ENCODE measurements at regions not wholly inside any gene's neighbourhood (a gene's known extent, or its start where the extent isn't known, plus 50 kb on each side); places are given as distances from the start of the nearest gene placed in this dataset.
"Not testable (repeated sequence)": the region's sequence is repeated elsewhere in the genome, so short reads cannot be mapped to it uniquely, and the experiment has no call there.

DNA sequence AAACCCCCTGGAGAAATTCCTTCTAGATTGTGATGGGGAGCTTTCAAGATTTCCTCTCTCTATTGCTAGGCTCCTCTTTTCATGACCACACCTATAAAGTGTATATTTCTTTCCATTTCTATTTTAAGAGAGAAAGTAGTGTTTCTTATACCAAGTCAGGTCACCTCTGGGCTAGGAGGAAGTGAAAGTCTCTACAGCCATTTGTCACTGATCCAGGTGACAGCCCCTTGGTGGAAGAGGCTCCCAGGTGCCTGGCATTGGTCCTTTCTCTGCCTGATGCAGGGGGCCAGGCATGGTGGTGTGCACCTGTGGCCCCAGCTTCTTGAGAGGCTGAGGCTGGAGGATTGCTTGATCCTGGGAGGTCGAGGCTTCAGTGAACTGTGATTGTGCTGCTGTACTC, 64.7 kb downstream of the DHCR7 start:
- DNase-seq, result no peak

- DNase-seq, result no peak
Observed at GRCh38 chr11:71381781-71382505, 66.2 kb downstream of the DHCR7 start.

GRCh38 chr11:71379701-71380100, 68.5 kb downstream of the DHCR7 start:
- no peak for DNase-seq

- DNase-seq, result no peak
Observed at GRCh38 chr11:71373791-71374454, 74.3 kb downstream of the DHCR7 start.

GRCh38 chr11:71372693-71373657, 75.2 kb downstream of the DHCR7 start:
- DNase-seq, result peak in 1 of 2 experiments; percentile 24

DNA sequence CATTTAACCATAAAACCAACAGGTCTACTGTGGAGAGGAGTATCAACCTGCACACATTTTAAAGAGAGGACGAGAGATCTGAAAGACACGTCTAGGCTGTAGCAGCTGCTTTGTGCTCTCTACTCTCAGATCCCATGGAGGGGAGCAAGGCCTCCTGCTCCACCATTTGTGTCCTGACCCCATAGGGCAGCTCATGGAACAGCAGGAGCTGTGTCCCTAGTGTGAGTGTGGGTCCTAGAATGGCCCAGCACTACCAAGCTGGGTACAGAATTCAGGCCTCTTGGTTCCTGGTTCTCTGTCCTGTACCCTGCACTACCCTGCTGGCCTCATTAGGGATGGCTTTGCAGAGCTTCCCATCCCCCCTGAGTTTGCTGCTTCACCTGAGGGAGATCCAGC, 76.5 kb downstream of the DHCR7 start:
- no peak for DNase-seq

DNA sequence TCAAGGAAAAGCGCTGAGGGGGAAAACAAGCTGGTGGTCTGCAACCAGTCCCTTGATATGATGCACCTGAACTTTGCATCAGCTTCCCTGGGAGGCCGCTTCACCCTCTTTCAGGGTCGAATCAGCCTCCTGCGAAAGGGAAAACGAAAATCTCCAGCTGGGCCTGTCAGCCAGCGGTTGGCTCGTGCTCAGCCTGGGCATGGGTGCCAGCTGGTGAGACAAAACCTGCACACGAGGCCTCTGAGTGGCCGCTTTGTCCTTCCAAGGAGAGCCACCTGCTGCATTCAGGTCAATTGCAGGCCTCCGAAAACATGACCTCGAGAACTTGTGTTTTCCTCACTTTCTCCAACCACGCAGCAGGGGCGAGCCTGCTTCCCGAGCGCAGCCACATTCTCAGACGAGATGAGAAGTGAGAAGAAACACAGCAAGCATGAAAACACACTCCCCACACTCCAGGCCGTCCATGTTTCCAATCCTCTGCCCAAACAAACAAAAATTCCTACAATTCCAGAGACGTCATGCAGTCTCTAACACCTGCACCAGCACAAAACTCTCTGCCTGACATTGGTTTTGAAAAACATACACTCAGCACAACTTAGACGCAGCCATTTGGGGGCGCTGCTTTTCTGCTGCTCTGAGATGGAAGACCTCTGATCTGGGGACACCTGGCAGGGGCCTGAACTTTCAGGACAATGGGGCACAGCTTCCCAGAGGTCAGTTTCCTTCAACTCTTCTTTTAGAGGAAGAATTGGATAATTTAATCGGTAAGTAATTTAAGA, 77.1 kb downstream of the DHCR7 start:
- no peak for DNase-seq

- no peak for DNase-seq
Observed at GRCh38 chr11:71370020-71370747, 78.0 kb downstream of the DHCR7 start.

GRCh38 chr11:71369411-71369810, 78.8 kb downstream of the DHCR7 start:
- no peak for DNase-seq

DNA sequence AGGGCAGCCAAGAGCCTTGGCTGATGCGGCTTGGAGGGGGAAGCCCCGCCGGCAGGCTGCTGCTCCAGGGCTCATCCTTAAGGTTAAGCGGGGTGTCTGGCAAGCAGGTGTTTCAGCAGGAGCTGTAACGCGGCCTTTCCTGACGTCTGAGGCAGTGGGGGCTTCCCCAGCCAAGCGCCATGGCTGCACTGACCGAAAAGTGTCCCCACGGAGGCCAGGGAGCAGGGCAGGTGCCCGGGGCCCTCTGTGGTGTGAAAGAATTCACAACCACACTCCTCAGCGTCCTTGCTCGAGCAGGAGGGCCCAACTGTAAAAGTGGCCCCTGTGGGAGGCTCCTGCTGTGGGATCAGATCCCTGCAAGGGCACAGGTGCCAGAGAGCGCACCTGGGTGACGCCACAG, 79.2 kb downstream of the DHCR7 start:
- DNase-seq, result no peak

DNA sequence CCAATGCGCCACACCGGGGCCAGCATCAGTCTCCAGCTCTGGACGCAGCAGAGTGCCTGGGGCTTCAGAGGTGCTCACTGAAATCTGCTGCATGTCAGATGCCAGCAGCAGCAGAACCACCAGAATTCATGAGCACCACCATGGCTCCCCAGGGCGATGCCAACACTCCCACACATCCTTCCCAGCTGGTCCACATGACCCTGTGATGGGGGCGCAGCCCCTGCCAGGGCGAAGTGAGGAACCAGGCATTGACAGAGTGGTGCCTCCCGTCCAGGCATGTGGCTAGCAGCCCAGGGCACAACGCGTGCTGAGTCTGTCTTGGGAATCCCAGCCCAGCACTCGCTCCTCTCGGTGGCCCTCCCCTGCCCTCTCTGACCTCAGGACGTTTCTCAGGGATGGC, 80.4 kb downstream of the DHCR7 start:
- DNase-seq, result no peak

DNA sequence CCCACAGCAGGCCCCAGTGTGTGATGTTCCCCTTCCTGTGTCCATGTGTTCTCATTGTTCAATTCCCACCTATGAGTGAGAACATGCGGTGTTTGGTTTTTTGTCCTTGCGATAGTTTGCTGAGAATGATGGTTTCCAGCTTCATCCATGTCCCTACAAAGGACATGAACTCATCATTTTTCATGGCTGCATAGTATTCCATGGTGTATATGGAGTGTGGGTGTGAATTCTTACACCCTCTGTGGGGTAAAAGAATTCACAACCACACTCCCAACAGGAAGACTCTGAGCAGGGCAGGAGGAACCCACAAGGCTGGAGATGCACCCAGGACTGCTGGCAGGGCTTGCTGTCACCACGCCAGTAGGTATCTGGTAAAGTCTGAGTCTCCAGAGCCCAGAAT, 80.9 kb downstream of the DHCR7 start:
- not testable (repeated sequence) for DNase-seq

DNA sequence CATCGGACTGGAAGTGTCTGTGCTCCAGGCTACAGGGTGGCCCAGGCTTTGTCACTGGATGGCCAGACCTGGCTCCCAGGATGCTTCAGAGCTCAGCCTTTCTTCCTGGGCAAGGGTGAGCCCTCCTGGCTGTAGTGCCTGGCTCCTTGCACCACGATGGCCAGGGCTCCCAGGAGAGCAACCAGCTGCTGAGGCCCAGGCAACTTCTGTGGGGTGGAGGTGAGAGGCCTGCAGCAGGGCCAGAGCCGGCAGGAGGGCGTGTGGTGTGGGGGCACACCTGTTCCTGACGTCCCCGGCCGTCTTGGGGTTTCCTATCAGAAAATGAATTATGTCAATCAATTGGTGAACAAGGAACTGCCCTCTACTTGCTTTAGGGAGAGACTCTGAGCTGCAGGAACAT, 82.1 kb downstream of the DHCR7 start:
- no peak for DNase-seq

DNA sequence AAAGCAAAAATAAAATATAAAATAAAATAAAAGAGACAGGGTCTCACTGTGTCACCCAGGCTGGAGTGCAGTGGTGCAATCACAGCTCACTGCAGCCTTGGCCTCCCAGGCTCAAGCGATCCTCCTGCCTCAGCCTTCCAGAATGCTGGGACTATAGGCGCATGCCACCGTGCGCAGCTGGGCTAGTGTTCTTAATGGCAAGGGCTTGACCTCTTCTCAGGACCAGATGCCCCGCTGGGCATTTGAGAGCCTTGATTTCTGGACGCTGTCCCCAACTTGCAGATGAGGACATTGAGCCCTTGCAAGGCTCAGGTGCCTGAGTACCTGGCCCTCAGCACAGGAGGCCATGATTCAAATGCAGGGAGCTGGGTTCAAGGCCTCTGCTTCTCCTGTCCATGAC, 82.6 kb downstream of the DHCR7 start:
- no peak for DNase-seq

DNA sequence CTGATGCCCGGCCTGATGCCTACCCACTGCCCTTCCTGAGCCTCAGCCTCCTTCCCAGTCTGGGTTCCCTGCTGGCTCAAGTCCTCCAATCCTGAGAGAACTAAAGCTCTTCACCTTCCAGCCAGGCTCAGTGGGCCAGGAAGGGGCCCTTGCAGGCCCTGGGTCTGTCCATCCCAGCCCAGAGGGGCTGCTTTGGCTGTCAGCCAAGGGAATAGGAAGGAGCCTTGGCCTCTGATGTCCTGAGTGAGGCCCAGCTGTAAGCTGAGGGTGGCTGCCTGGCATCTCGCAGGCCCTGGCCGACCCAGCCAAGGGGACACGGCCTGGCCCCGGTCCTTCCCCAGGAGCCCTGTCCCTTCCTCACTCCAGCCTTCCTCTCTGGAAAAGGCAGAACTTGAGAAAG, 83.4 kb downstream of the DHCR7 start:
- no peak for DNase-seq

GRCh38 chr11:71364176-71364671, 84.0 kb downstream of the DHCR7 start:
- peak; percentile 17 to 24 for DNase-seq

- no peak for DNase-seq
Observed at GRCh38 chr11:71363721-71364120, 84.5 kb downstream of the DHCR7 start.

DNA sequence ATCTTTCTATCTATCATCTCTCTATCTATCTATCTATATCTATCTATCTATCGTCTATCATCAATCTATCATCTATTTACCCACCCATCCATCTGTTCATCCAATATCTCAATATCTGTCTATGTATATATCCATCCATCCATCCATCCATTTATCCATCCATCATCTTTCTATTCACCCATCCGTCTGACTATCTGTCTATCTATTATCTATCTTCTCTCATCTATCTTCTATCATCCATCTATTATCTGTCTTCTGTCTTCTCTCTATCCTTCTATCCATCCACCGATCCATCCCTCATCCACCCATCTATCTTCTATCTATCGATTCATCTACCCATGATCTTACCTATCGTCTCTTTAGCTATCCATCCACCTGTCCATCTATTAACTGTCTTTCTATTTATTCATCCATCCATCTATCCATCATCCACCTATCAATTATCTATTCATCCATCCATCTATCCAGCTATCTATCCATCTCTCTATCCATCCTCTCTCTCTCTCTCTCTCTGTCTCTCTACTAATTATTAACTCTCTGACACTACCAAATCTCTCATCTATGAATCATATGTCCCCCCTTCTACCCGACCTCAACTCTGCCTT, 89.1 kb downstream of the DHCR7 start:
- DNase-seq, result no peak

DNA sequence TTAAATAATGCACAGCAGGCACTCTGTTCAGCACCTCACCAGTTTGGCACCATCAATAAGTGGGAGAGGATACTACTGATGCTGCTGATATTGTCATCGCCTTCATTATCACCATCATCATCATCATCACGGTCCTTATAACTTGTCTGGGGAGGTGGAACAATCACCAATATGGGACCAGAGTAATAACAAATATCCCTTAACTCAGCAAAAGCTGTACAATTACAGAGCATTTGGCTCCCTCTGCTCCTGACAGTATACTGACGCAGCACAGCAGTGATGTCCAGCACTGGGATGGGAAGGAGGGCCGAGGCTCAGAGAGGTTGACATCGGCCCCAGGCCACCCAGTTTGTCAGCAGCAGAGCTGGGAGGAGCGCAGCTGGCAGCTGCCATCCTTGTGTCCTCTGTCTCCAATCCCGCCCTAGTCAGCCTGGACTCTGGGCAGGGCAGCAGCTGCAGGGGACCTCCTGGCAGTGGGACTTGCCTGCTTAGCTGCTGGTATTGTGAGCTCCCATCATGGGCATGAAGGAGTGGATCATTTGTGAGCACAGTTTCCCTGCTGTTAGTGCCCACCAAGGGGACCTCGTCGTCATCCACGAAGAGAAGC, 90.0 kb downstream of the DHCR7 start:
- no peak for DNase-seq

GRCh38 chr11:71357414-71357813, 90.8 kb downstream of the DHCR7 start:
- DNase-seq, result no peak

- no peak for DNase-seq
Observed at GRCh38 chr11:71356904-71357303, 91.3 kb downstream of the DHCR7 start.
